Stimulated activated CD8-positive, alpha-beta memory T cell treated with anti-CD3 and anti-CD28 coated beads, Interleukin-7, amount 100 ng/mL, for 1 hour (primary cell): ENCODE measurements at regions not wholly inside any gene's neighbourhood (a gene's known extent, or its start where the extent isn't known, plus 50 kb on each side); places are given as distances from the start of the nearest gene placed in this dataset.
"Not testable (repeated sequence)": the region's sequence is repeated elsewhere in the genome, so short reads cannot be mapped to it uniquely, and the experiment has no call there.

Experiments used
- DNase-seq, 2 donors: peaks; one replicate each; pipeline ENCODE4 v3.0.0-alpha.2; 2020; ENCODE audit warnings: low read depth in 2 of 2

- no peak for DNase-seq
Measured at GRCh38 chr19:29054886-29055675, 157.9 kb downstream of the UQCRFS1 start.

- no peak for DNase-seq
Measured at GRCh38 chr19:29048873-29049272, 164.1 kb downstream of the UQCRFS1 start.

DNA sequence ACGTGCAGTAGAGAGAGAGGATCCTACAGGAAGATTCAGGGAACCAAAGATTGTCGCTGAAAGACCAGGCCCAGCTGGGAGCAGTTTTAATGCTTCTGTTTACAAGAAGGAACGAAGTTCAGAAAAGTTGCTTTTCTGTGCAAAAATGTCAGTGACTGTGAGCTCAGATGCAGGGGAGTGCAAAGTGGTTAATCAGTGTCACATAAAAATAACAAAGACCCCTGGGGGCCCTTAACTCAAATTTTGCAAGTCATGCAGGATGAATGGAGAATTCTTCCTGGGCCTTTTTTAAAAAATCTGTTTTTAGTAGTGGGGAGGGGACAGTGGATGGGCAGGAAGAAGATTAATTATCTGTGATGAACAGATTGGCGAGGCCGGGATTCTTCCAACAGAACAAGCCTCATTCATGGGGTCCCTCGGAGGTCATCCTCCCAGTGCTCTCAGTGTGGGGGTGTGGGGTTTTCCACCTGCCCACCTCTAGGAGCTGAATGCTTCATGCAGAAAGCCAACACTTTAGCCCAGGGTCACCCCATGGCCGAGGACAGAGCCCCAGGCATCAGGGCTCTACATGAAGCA is 167.2 kb downstream of the UQCRFS1 start:
- DNase-seq, result no peak

DNA sequence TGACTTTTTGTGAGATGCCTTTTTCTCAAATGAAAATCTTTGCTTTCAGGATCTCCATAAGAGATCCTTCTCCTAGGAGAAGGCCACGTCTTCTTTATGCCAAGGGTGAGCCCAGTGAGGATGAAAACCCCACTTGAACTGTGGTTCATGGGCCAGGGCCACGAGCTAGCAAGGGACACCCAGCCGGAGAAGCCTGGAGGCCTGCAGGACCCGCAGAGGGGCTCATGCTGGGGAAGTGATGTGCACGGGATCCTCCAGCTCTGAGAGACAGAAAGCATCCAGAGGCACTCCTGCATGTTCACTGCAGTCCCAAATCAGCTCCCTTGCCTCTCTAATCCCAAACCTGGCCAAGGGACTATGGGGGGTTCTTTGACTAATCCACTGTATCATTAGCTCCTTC is 168.9 kb downstream of the UQCRFS1 start:
- no peak for DNase-seq

DNA sequence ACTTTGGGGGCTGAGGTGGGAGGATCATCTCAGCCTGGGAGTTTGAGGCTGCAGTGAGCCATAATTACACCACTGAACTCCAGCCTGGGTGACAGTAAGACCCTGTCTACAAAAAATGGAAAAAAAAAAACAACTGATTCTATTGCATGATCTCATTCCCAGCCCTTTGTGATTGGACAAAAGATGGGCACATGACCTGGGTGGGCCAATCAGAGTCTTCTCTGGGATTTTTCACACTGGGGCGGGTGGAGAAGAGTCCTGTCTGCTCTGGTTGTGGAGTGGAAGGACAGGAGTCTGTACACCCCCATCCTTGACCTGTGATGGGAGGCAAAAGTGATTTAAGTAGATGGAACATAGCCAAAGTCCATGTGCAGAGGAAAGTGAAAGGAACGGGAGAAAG is 170.5 kb downstream of the UQCRFS1 start:
- no peak for DNase-seq

GRCh38 chr19:29040951-29041350 is 172.0 kb downstream of the UQCRFS1 start:
- no peak for DNase-seq

- no peak for DNase-seq
Measured at GRCh38 chr19:29040292-29040691, 172.7 kb downstream of the UQCRFS1 start.

DNA sequence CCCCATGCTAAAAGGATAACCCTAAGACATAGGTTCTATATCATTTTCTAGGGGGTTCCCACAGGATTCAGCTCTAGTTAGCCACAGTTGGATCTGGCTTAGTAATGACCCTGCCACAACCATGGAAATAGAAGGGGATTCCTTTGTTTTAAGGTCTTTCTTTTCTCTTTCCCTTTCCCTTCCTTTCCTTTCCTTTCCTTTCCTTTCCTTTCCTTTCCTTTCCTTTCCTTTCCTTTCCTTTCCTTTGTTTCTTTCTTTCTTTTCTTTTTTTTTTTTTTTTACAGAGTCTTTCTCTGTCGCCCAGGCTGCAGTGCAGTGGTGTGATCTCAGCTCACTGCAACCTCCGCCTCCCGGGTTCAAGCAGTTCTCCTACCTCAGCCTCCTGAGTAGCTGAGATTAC is 173.9 kb downstream of the UQCRFS1 start:
- not testable (repeated sequence) for DNase-seq

GRCh38 chr19:29031216-29031615 is 181.7 kb downstream of the UQCRFS1 start:
- DNase-seq, result no peak

- no peak for DNase-seq
Measured at GRCh38 chr19:29029268-29029958, 183.5 kb downstream of the UQCRFS1 start.

DNA sequence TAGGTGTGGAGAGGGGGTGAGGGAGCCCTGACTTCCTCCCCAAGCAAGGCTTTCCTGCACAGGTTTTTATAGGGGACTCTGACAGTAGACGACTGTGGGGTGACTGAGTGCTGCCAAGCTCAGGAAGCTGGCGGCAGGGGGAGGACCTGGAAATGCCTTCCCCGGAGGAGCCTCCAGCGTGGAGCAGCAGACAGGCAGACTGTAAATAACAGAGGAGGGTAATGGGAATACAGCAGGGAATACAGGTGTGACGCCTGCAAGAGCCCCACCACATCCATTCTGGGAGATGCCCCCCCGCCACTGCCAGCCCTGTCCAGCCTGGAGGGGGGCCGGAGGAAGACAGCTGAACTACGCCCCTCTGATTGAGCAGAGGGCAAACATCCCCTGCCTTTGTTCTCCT is 190.4 kb downstream of the UQCRFS1 start:
- DNase-seq, result no peak

- no peak for DNase-seq
Measured at GRCh38 chr19:29022165-29022564, 190.8 kb downstream of the UQCRFS1 start.

GRCh38 chr19:29021232-29021916 is 191.6 kb downstream of the UQCRFS1 start:
- DNase-seq, result no peak

DNA sequence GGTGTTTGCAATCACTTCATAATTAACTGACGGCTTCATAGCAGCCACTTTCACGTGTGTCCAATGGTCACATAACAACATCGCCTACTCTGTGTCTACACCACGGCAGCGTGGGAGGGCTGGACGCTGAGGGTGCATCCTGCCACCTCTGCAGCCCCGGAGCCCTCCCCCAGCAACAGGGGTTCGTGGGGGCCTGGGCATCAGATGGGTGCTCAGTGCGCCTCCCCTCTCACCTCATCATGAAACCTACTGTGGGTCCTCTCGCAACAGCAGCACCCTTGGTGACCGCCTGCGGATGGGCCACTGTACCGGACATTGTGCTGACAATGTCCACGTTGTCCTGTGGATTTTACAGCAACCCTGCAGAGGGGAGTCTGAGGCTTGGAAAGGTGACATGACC is 193.5 kb downstream of the UQCRFS1 start:
- no peak for DNase-seq

DNA sequence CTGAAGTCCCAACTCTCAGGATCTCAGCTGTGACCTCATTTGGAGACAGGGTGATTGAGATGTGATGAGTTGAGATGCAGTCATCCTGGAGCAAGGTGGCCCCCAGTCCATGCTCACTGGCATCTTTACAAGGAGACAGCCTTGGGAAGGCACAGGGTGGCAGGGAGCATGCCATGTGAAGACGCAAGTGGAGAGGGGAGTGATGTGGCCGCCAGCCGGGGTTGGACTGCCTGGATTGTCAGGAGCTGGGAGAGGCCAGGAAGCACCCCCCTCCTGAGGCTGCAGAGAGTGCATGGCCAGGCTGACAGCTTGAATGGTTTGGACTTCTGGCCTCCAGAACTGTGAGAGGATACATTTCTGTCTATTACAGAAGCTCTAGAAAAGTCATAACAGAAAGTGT is 194.4 kb downstream of the UQCRFS1 start:
- no peak for DNase-seq

DNA sequence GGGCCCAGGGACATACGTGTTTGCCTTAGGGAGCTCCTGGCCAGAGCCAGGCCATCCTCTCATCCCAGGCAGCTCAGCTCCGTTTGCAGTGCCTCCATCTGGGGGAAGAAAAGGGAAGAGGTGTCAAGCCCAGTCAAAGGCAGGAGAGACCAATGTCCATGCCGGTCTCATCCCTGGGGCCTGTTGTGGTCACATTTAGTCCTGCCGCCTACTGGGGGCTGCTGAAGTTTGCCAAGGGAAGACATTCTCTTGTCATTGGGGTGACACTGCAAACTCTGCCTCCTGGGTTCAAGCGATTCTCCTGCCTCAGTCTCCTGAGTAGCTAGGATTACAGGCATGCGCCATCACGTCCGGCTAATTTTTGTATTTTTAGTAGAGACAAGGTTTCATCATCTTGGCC is 195.2 kb downstream of the UQCRFS1 start:
- no peak for DNase-seq

DNA sequence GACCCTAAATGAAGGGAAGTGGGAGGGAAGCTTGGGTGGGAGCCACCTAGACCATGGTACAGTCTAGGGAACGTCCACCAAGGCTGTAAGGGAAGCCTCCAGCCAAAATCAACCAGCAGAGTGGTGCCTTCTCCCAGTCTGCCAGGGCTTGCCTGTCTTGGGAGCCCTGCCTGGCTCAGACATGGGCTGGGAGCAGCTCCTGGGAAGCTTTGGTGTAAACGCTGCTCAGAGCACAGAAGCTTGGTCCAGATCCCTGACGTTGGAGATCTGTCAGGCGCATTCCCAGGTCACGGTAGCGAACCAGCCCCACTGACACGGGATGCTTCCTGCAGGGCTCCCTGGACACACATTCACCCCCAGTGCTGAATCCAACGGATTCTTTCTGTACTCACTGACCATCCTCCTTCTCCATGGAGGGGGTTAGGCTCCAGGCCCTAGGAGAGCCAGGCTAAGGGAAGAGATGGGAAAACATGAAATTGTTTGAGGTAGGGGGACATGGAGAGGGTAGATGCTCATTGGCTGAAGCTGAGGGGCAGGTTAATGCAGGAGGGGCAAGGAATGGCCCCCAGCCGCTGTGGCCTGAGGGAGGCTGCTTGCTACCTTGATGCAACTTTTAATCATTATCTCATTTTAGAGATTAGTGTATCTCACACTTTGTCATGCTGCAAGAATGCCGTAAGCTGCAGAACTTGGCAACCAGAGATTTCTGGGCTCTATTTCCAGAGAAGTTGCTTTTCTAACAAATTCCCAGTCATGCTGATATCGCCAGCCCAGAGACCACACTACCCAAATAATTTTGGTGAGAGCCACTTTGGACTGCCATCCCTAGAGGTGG is 195.8 kb downstream of the UQCRFS1 start:
- no peak for DNase-seq

DNA sequence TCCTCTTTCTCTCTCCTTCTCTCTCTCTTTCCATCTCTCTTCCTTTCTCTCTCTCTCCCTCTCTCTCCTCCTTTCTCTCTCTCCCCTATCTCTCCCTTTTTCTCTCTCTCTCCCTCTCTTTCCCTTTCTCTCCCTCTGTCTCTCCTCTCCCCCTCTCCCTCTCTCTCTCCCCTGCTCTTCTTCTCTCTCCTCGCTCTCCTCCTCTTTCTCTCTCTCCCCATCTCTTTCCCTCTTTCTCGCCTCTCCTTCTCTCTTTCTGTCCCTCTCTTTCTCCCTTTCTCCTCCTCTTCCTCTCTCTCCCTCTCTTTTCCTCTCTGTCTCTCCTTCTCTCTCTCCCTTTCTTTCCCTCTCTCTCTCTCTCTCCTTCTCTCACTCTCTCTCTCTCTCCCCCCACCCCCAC is 196.6 kb downstream of the UQCRFS1 start:
- DNase-seq, result no peak

GRCh38 chr19:29015569-29015968 is 197.4 kb downstream of the UQCRFS1 start:
- DNase-seq, result no peak

- DNase-seq, result no peak
Measured at GRCh38 chr19:29014857-29015436, 198.0 kb downstream of the UQCRFS1 start.

DNA sequence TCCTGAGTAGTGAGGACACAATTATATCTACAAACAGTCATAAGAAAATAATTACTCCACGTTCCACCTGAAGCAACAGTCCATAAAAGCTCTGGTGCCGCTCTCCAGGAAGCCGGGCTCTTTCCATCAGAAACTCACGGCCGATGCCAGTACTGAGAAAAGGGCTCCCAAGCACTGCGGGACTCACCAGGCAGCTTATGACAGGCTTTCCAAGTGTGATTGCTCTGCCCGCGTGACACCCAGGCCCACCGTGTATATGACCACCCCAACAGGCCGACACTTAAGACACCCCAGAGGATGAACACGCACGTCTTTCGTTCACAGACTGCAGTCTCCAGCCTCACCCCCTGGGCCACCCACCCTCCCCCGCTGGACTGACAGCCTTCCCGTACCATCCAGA is 199.0 kb downstream of the UQCRFS1 start:
- DNase-seq, result no peak
